IMR-90 (cell line): ENCODE measurements at regions not wholly inside any gene's neighbourhood (a gene's known extent, or its start where the extent isn't known, plus 50 kb on each side); places are given as distances from the start of the nearest gene placed in this dataset.

Experiments used
- ATAC-seq: fragments of 200-7000 bp; cut with Tn5 transposase; 2 replicates; pipeline ENCODE4 v1.9.1; 2020; ENCODE audit warnings: low read depth, mild to moderate bottlenecking, moderate library complexity
- BruUV-seq: library from RNA; stranded (reverse); fragments of 400-500 nt; replicated peaks from 2 replicates; lab custom pipeline; 2021; lab: Mats Ljungman, UMichigan
- CTCF ChIA-PET: fragments of 300-600 bp; formaldehyde crosslinking; extraction: SDS; loops from one replicate; lab custom pipeline; 2021; ENCODE audit warnings: antibody characterized with exemption; lab: Yijun Ruan, JAX
- POLR2A ChIA-PET: fragments of 300-600 bp; sonication (Branson Sonifier 250); formaldehyde crosslinking; loops from one replicate; lab custom pipeline; 2022; ENCODE audit warnings: antibody characterized with exemption; ENCODE audit not compliant: unreplicated experiment; lab: Charles Lee
- DNase-seq: peaks from one replicate; pipeline ENCODE4 v3.0.0; 2013
- H2AFZ ChIP-seq: replicated peaks from 2 replicates; pipeline ENCODE3; 2013; ENCODE audit warnings: low read length, mild to moderate bottlenecking; ENCODE audit not compliant: poor library complexity
- H2AK5ac ChIP-seq: 2 replicates; pipeline ENCODE4 v1.6.1; 2013; ENCODE audit warnings: low read depth, low read length, inconsistent platforms
- H2AK9ac ChIP-seq: replicated peaks from 2 replicates; pipeline ENCODE3; 2013; ENCODE audit warnings: mild to moderate bottlenecking, low read depth, low read length, moderate library complexity; ENCODE audit not compliant: poor library complexity
- H2BK120ac ChIP-seq: 2 replicates; pipeline ENCODE4 v1.6.1; 2013; ENCODE audit warnings: low read depth, low read length, inconsistent platforms
- H2BK15ac ChIP-seq: 3 replicates; pipeline ENCODE4 v1.6.1; 2013; ENCODE audit warnings: low read depth, low read length, inconsistent platforms
- H2BK20ac ChIP-seq: 2 replicates; pipeline ENCODE4 v1.6.1; 2013; ENCODE audit warnings: low read depth, mild to moderate bottlenecking, inconsistent platforms, low read length, moderate library complexity
- H2BK5ac ChIP-seq: 2 replicates; pipeline ENCODE4 v1.6.1; 2013; ENCODE audit warnings: mild to moderate bottlenecking, low read depth, low read length, inconsistent platforms; ENCODE audit not compliant: poor library complexity, severe bottlenecking
- H3K14ac ChIP-seq: replicated peaks from 2 replicates; pipeline ENCODE4 v1.6.1; 2013; ENCODE audit warnings: low read depth, low read length, inconsistent platforms
- H3K18ac ChIP-seq: 2 replicates; pipeline ENCODE4 v1.6.1; 2013; ENCODE audit warnings: low read depth, low read length, control low read depth
- H3K23ac ChIP-seq: 2 replicates; pipeline ENCODE4 v1.6.1; 2013; ENCODE audit warnings: low read depth, low read length, inconsistent platforms
- H3K27ac ChIP-seq: 2 replicates; pipeline ENCODE4 v1.5.1; 2013; ENCODE audit warnings: mild to moderate bottlenecking, control low read depth, low read length; ENCODE audit not compliant: insufficient read depth
- H3K27me3 ChIP-seq: 2 replicates; pipeline ENCODE4 v1.6.1; 2013; ENCODE audit warnings: low read length; ENCODE audit not compliant: control insufficient read depth, insufficient read depth
- H3K36me3 ChIP-seq: 2 replicates; pipeline ENCODE4 v1.6.1; 2013; ENCODE audit warnings: low read length, mixed read lengths; ENCODE audit not compliant: control insufficient read depth, insufficient read depth
- H3K4ac ChIP-seq: 2 replicates; pipeline ENCODE4 v1.6.1; 2013; ENCODE audit warnings: low read depth, low read length, inconsistent platforms
- H3K4me1 ChIP-seq: 2 replicates; pipeline ENCODE4 v1.6.1; 2013; ENCODE audit warnings: low read length, mixed read lengths; ENCODE audit not compliant: control insufficient read depth, insufficient read depth
- H3K4me2 ChIP-seq: 2 replicates; pipeline ENCODE4 v1.6.1; 2013; ENCODE audit warnings: low read depth, mild to moderate bottlenecking, control low read depth, low read length, moderate library complexity
- H3K4me3 ChIP-seq: 2 replicates; pipeline ENCODE4 v1.5.1; 2013; ENCODE audit warnings: low read depth, mild to moderate bottlenecking, control low read depth, low read length, moderate library complexity; ENCODE audit not compliant: insufficient read depth
- H3K56ac ChIP-seq: 2 replicates; pipeline ENCODE4 v1.6.1; 2013; ENCODE audit warnings: low read length, inconsistent platforms; ENCODE audit not compliant: insufficient read depth; ENCODE audit errors: extremely low read depth
- H3K79me1 ChIP-seq, 2 experiments: 2 replicates each; pipeline ENCODE4 v1.6.1; 2013; ENCODE audit warnings: low read length in 2 of 2, inconsistent platforms in 1 of 2, low read depth in 1 of 2
- H3K9ac ChIP-seq: 2 replicates; pipeline ENCODE4 v1.6.1; 2013; ENCODE audit warnings: low read depth, low read length, control low read depth
- H3K9me1 ChIP-seq: 2 replicates; pipeline ENCODE4 v1.6.1; 2013; ENCODE audit warnings: low read length, inconsistent platforms; ENCODE audit not compliant: insufficient read depth
- H3K9me3 ChIP-seq: 2 replicates; pipeline ENCODE4 v1.6.1; 2013; ENCODE audit warnings: low read length; ENCODE audit not compliant: control insufficient read depth, insufficient read depth
- H4K20me1 ChIP-seq: 2 replicates; pipeline ENCODE4 v1.6.1; 2013; ENCODE audit warnings: low read length, inconsistent platforms; ENCODE audit not compliant: insufficient read depth
- H4K5ac ChIP-seq: 2 replicates; pipeline ENCODE4 v1.6.1; 2013; ENCODE audit warnings: mild to moderate bottlenecking, low read depth, low read length, control low read depth
- H4K8ac ChIP-seq, 2 experiments: 2 replicates each; pipeline ENCODE4 v1.6.1; 2013; ENCODE audit warnings: low read depth in 2 of 2, low read length in 2 of 2, control low read depth in 1 of 2, inconsistent platforms in 1 of 2
- H4K91ac ChIP-seq: 2 replicates; pipeline ENCODE4 v1.6.1; 2013; ENCODE audit warnings: low read depth, low read length, inconsistent platforms; ENCODE audit not compliant: insufficient read depth
- BHLHE40 ChIP-seq: fragments of 150-350 bp; IDR thresholded peaks from 2 replicates; pipeline ENCODE4 v1.6.1; 2016; ENCODE audit warnings: mild to moderate bottlenecking, low read depth, low read length
- CEBPB ChIP-seq: IDR thresholded peaks from 2 replicates; pipeline ENCODE4 v1.6.1; 2012; ENCODE audit warnings: low read depth, low read length, improper control_type of control experiment
- CHD1 ChIP-seq: IDR thresholded peaks from 2 replicates; pipeline ENCODE4 v1.6.1; 2012; ENCODE audit warnings: low read depth, low read length, improper control_type of control experiment
- FOS ChIP-seq: fragments of 150-350 bp; IDR thresholded peaks from 2 replicates; pipeline ENCODE4 v1.6.1; 2016; ENCODE audit warnings: low read depth, low read length
- MAFK ChIP-seq: IDR thresholded peaks from 2 replicates; pipeline ENCODE4 v1.6.1; 2012; ENCODE audit warnings: low read depth, low read length, improper control_type of control experiment
- MAZ ChIP-seq: IDR thresholded peaks from 2 replicates; pipeline ENCODE4 v1.6.1; 2012; ENCODE audit warnings: low read depth, mild to moderate bottlenecking, low read length, improper control_type of control experiment, moderate library complexity, borderline replicate concordance
- MXI1 ChIP-seq: IDR thresholded peaks from 2 replicates; pipeline ENCODE4 v1.6.1; 2012; ENCODE audit warnings: low read depth, mild to moderate bottlenecking, low read length, moderate library complexity, borderline replicate concordance
- NFE2L2 ChIP-seq: fragments of 150-350 bp; IDR thresholded peaks from 2 replicates; pipeline ENCODE4 v1.6.1; 2016; ENCODE audit warnings: low read depth, mild to moderate bottlenecking, low read length
- POLR2A ChIP-seq: IDR thresholded peaks from 2 replicates; pipeline ENCODE4 v1.6.1; 2012; ENCODE audit warnings: mild to moderate bottlenecking, low read depth, low read length
- RAD21 ChIP-seq: IDR thresholded peaks from 2 replicates; pipeline ENCODE4 v1.6.1; 2012; ENCODE audit warnings: low read length, improper control_type of control experiment
- RCOR1 ChIP-seq: IDR thresholded peaks from 2 replicates; pipeline ENCODE4 v1.6.1; 2012; ENCODE audit warnings: mild to moderate bottlenecking, low read length, improper control_type of control experiment; ENCODE audit not compliant: insufficient replicate concordance
- RFX5 ChIP-seq: IDR thresholded peaks from 2 replicates; pipeline ENCODE4 v1.8.0; 2012; ENCODE audit warnings: low read depth, mild to moderate bottlenecking, low read length, moderate library complexity
- SMC3 ChIP-seq: fragments of 150-350 bp; IDR thresholded peaks from 2 replicates; pipeline ENCODE4 v1.6.1; 2016; ENCODE audit warnings: low read depth, mild to moderate bottlenecking, antibody characterized with exemption, low read length, moderate library complexity
- WGBS, 2 experiments: methylation state at CpG; one replicate each; pipeline versions ENCODE4 v1.1.5 to v1.1.7; 2013; ENCODE audit warnings: missing lambda C conversion rate in 2 of 2; ENCODE audit not compliant: insufficient read length in 1 of 2; ENCODE audit errors: extremely low coverage in 2 of 2; 5-methylcytosine and 5-hydroxymethylcytosine counted together
- dilution Hi-C: fragments of 300-500 bp; cut with HindIII; formaldehyde crosslinking; loops from one replicate; pipeline ENCODE4 v1.14.3; 2018; ENCODE audit warnings: low sequenced_read_pairs; ENCODE audit not compliant: unreplicated experiment
- in situ Hi-C: fragments of 300-500 bp; cut with MboI; formaldehyde crosslinking; loops from 3 replicates; pipeline ENCODE4 v1.14.3; 2019; ENCODE audit warnings: low sequenced_read_pairs, inconsistent platforms, mixed read lengths
- intact Hi-C: fragments of 100-400 bp; cut with micrococcal nuclease; formaldehyde crosslinking; loops from 2 replicates; pipeline ENCODE4 v1.10.0; 2022
- TF ChIP-seq, protein P1 (sequence below): conservative IDR thresholded peaks from 2 replicates; pipeline ENCODE4 v1.5.1; 2012; ENCODE audit warnings: mild to moderate bottlenecking, low read depth, low read length, improper control_type of control experiment
- TF ChIP-seq, protein P2 (sequence below): fragments of 150-350 bp; IDR thresholded peaks from 2 replicates; pipeline ENCODE4 v1.6.1; 2017; ENCODE audit warnings: mild to moderate bottlenecking, antibody characterized with exemption, low read length, low read depth
- TF ChIP-seq, protein P3 (sequence below): fragments of 150-350 bp; IDR thresholded peaks from 2 replicates; pipeline ENCODE4 v1.6.1; 2016; ENCODE audit warnings: low read depth, mild to moderate bottlenecking, low read length, moderate library complexity, borderline replicate concordance

DNA sequence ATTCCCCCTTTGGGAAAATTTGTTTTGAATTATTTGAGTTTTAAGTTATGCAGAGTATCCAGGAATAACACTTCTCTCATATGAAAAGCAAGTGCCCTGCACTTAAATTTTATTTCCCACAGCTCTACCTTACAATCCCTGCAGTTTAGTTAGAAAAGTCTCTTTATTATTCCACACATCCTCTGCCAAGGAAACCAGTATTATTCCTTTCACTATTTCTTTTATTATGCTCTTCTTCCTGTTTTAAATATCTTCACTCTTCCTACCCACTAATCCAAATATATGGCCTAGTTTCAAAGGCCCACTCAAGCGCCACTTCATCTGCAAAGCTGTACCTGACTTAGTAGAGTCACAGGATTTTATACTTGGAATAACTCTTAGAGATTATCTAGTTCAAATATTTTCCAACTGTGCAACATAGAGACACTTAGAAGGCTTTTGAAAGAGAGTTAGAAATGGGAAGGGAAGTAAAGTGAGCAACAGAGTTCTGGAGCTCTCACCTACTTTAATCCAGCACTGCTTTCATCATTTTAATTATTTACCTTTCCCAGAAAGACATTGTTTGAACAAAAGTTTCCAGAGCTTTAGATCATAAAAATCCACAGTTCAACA lies 97.2 kb upstream of the LYPLAL1 start:
- ChIA-PET CTCF (interaction anchor here (1.0 kb wide), 1 partner anchor 371 kb away, joined by 3 read pairs; no protein-coding TSS in a partner anchor), POLR2A (no interaction called here)
- no peak overlapping the region for H2BK5ac ChIP-seq
- ATAC-seq: no peak
- no peak overlapping the region for H2BK120ac ChIP-seq
- no peak overlapping the region for H3K4me2 ChIP-seq
- H3K4ac ChIP-seq: no peak overlapping the region
- H3K14ac ChIP-seq: no peak overlapping the region
- no peak overlapping the region for H4K91ac ChIP-seq
- H2AK5ac ChIP-seq: no peak overlapping the region
- H3K23ac ChIP-seq: no peak overlapping the region
- H3K27me3 ChIP-seq: no peaks in the 10 kb centered on the region
- no peaks in the 10 kb centered on the region for H3K36me3 ChIP-seq
- no peak overlapping the region for H4K8ac ChIP-seq
- H4K20me1 ChIP-seq: no peaks in the 10 kb centered on the region
- no peak overlapping the region for H3K9ac ChIP-seq
- no peak overlapping the region for H3K27ac ChIP-seq
- DNase-seq: no peak
- in situ Hi-C loops (loop anchor here (25.0 kb wide), 1 partner anchor 486 kb away; no protein-coding TSS in a partner anchor), intact Hi-C loops (no loop called here), dilution Hi-C loops (no loop called here)
- no peak overlapping the region for H3K56ac ChIP-seq
- H2BK20ac ChIP-seq: no peak overlapping the region
- H3K79me1 ChIP-seq: no peaks in the 10 kb centered on the region
- H3K4me3 ChIP-seq: no peak overlapping the region
- no peak overlapping the region for H3K18ac ChIP-seq
- H4K5ac ChIP-seq: no peak overlapping the region
- no peak overlapping the region for H2AK9ac ChIP-seq
- no TSS peak for BruUV-seq
- H3K9me3 ChIP-seq: no peaks in the 10 kb centered on the region; the same call in 1 of the 2 replicates
- TF ChIP-seq NFE2L2: no peak
- TF ChIP-seq CEBPB: no peak
- no peak for TF ChIP-seq RAD21
- no peak for TF ChIP-seq BHLHE40
- TF ChIP-seq, protein P1, sequence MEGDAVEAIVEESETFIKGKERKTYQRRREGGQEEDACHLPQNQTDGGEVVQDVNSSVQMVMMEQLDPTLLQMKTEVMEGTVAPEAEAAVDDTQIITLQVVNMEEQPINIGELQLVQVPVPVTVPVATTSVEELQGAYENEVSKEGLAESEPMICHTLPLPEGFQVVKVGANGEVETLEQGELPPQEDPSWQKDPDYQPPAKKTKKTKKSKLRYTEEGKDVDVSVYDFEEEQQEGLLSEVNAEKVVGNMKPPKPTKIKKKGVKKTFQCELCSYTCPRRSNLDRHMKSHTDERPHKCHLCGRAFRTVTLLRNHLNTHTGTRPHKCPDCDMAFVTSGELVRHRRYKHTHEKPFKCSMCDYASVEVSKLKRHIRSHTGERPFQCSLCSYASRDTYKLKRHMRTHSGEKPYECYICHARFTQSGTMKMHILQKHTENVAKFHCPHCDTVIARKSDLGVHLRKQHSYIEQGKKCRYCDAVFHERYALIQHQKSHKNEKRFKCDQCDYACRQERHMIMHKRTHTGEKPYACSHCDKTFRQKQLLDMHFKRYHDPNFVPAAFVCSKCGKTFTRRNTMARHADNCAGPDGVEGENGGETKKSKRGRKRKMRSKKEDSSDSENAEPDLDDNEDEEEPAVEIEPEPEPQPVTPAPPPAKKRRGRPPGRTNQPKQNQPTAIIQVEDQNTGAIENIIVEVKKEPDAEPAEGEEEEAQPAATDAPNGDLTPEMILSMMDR: no peak
- TF ChIP-seq, protein P2, sequence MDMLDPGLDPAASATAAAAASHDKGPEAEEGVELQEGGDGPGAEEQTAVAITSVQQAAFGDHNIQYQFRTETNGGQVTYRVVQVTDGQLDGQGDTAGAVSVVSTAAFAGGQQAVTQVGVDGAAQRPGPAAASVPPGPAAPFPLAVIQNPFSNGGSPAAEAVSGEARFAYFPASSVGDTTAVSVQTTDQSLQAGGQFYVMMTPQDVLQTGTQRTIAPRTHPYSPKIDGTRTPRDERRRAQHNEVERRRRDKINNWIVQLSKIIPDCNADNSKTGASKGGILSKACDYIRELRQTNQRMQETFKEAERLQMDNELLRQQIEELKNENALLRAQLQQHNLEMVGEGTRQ: no peak
- no peak for TF ChIP-seq RFX5
- no peak for TF ChIP-seq CHD1
- TF ChIP-seq RCOR1: no peak
- no peak for TF ChIP-seq MAZ
- TF ChIP-seq SMC3: no peak
- TF ChIP-seq, protein P3, sequence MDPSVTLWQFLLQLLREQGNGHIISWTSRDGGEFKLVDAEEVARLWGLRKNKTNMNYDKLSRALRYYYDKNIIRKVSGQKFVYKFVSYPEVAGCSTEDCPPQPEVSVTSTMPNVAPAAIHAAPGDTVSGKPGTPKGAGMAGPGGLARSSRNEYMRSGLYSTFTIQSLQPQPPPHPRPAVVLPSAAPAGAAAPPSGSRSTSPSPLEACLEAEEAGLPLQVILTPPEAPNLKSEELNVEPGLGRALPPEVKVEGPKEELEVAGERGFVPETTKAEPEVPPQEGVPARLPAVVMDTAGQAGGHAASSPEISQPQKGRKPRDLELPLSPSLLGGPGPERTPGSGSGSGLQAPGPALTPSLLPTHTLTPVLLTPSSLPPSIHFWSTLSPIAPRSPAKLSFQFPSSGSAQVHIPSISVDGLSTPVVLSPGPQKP: no peak
- TF ChIP-seq FOS: no peak
- no peak for TF ChIP-seq POLR2A
- TF ChIP-seq MAFK: no peak
- no peak for TF ChIP-seq MXI1
- H2BK15ac ChIP-seq: no peak overlapping the region
- H3K4me1 ChIP-seq: no peaks in the 10 kb centered on the region
- no peak overlapping the region for H2AFZ ChIP-seq
- no peaks in the 10 kb centered on the region for H3K9me1 ChIP-seq
- WGBS, 2 experiments: no CpG with 5 or more reads among the region's 1 CpG
